Neural cell (in vitro differentiated cells): ENCODE measurements at regions not wholly inside any gene's neighbourhood (a gene's known extent, or its start where the extent isn't known, plus 50 kb on each side); places are given as distances from the start of the nearest gene placed in this dataset.

Source experiments
- H2AFZ ChIP-seq: fragments of 200-600, 300-800 bp; sonication (generic), shearing (Covaris generic); 2 replicates; pipeline ENCODE4 v1.6.0; 2014; ENCODE audit warnings: low read depth, mild to moderate bottlenecking, antibody characterized with exemption, low read length, moderate library complexity
- H3F3A ChIP-seq: fragments of 200-600 bp; shearing (Covaris generic); 2 replicates; pipeline ENCODE4 v1.6.1; 2016; ENCODE audit warnings: mild to moderate bottlenecking, moderate library complexity, mixed read lengths, antibody characterized with exemption, low read length; ENCODE audit not compliant: insufficient read depth, poor library complexity, severe bottlenecking
- H3K27ac ChIP-seq: fragments of 200-600, 300-800 bp; sonication (generic), shearing (Covaris generic); 2 replicates; pipeline ENCODE4 v1.5.1; 2014; ENCODE audit warnings: mild to moderate bottlenecking, low read length, moderate library complexity
- H3K27me3 ChIP-seq: fragments of 300-800, 200-600 bp; sonication (generic), shearing (Covaris generic); 2 replicates; pipeline ENCODE4 v1.6.0; 2014; ENCODE audit warnings: mild to moderate bottlenecking, low read depth, low read length, moderate library complexity; ENCODE audit not compliant: insufficient read depth
- H3K36me3 ChIP-seq: fragments of 300-800, 200-600 bp; sonication (generic), shearing (Covaris generic); 2 replicates; pipeline ENCODE4 v1.5.1; 2014; ENCODE audit warnings: mild to moderate bottlenecking, antibody characterized with exemption, low read length, moderate library complexity; ENCODE audit not compliant: insufficient read depth
- H3K4me2 ChIP-seq: fragments of 300-800, 200-600 bp; sonication (generic), shearing (Covaris generic); 2 replicates; pipeline ENCODE4 v1.6.0; 2014; ENCODE audit warnings: mild to moderate bottlenecking, low read length
- H3K4me3 ChIP-seq: fragments of 300-800, 200-600 bp; sonication (generic), shearing (Covaris generic); 2 replicates; pipeline ENCODE4 v1.5.1; 2014; ENCODE audit warnings: mild to moderate bottlenecking, low read length, moderate library complexity
- H3K79me2 ChIP-seq: fragments of 200-600 bp; shearing (Covaris generic); replicated peaks from 2 replicates; pipeline ENCODE4 v1.6.0; 2014; ENCODE audit warnings: mild to moderate bottlenecking, low read length, moderate library complexity; ENCODE audit not compliant: insufficient read depth
- H3K9ac ChIP-seq: fragments of 300-800, 200-600 bp; sonication (generic), shearing (Covaris generic); 2 replicates; pipeline ENCODE4 v1.6.1; 2016; ENCODE audit warnings: mild to moderate bottlenecking, low read length, mixed read lengths
- H3K9me2 ChIP-seq: fragments of 200-600 bp; shearing (Covaris generic); 2 replicates; pipeline ENCODE4 v1.6.1; 2016; ENCODE audit warnings: mild to moderate bottlenecking, low read length, mixed read lengths; ENCODE audit not compliant: insufficient read depth
- H3K9me3 ChIP-seq: fragments of 200-600, 300-800 bp; sonication (generic), shearing (Covaris generic); 2 replicates; pipeline ENCODE4 v1.6.1; 2016; ENCODE audit warnings: mild to moderate bottlenecking, mixed run types, low read length, moderate library complexity, mixed read lengths
- H4K20me1 ChIP-seq: fragments of 200-600 bp; shearing (Covaris generic); 2 replicates; pipeline ENCODE4 v1.6.1; 2016; ENCODE audit warnings: mild to moderate bottlenecking, mixed run types; ENCODE audit not compliant: insufficient read depth
- CTCF ChIP-seq: fragments of 450-650 bp; IDR thresholded peaks from 2 replicates; pipeline ENCODE4 v1.5.1; 2014; ENCODE audit warnings: antibody characterized with exemption, mild to moderate bottlenecking, moderate library complexity; ENCODE audit not compliant: poor library complexity, severe bottlenecking
- EP300 ChIP-seq: fragments of 450-650 bp; conservative IDR thresholded peaks from 2 replicates; pipeline ENCODE4 v1.6.1; 2014; ENCODE audit warnings: antibody characterized with exemption, mild to moderate bottlenecking, moderate library complexity; ENCODE audit not compliant: poor library complexity, severe bottlenecking
- EZH2 ChIP-seq: fragments of 200-600, 300-800 bp; shearing (Covaris generic), sonication (generic); IDR thresholded peaks from 2 replicates; pipeline ENCODE4 v1.6.1; 2014; ENCODE audit warnings: antibody characterized with exemption, low read length, borderline replicate concordance, mild to moderate bottlenecking; ENCODE audit not compliant: insufficient read depth, poor library complexity, severe bottlenecking
- MXI1 ChIP-seq: fragments of 450-650 bp; conservative IDR thresholded peaks from 2 replicates; pipeline ENCODE4 v1.6.1; 2014; ENCODE audit warnings: antibody characterized with exemption, mild to moderate bottlenecking; ENCODE audit not compliant: poor library complexity, severe bottlenecking
- POLR2AphosphoS5 ChIP-seq: IDR thresholded peaks from 2 replicates; pipeline ENCODE4 v1.6.1; 2012
- RAD21 ChIP-seq: fragments of 450-650 bp; conservative IDR thresholded peaks from 2 replicates; pipeline ENCODE4 v1.6.1; 2014; ENCODE audit warnings: antibody characterized with exemption, mild to moderate bottlenecking, moderate library complexity
- SMC3 ChIP-seq: fragments of 450-650 bp; conservative IDR thresholded peaks from 2 replicates; pipeline ENCODE4 v1.6.1; 2014; ENCODE audit warnings: antibody characterized with exemption, mild to moderate bottlenecking, moderate library complexity; ENCODE audit not compliant: poor library complexity
- TAF1 ChIP-seq: IDR thresholded peaks from 2 replicates; pipeline ENCODE4 v1.6.1; 2012; ENCODE audit warnings: low read depth
- TF ChIP-seq, protein P1 (sequence below): IDR thresholded peaks from 2 replicates; pipeline ENCODE4 v1.6.1; 2012; ENCODE audit warnings: borderline replicate concordance

- H3K9me3 ChIP-seq = no peaks in the 10 kb centered on the region
- no peaks in the 10 kb centered on the region for H3F3A ChIP-seq
- H3K9ac ChIP-seq = no peak overlapping the region
- no peaks in the 10 kb centered on the region for H4K20me1 ChIP-seq
- no peaks in the 10 kb centered on the region for H3K36me3 ChIP-seq
- H3K79me2 ChIP-seq = no peaks in the 10 kb centered on the region
- no peaks in the 10 kb centered on the region for H3K27me3 ChIP-seq
- no peak overlapping the region for H3K4me2 ChIP-seq
- TF ChIP-seq SMC3 (no peak), EZH2 (no peak), EP300 (no peak), MXI1 (no peak), CTCF (no peak), RAD21 (no peak), POLR2AphosphoS5 (no peak), TAF1 (no peak)
- TF ChIP-seq, protein P1, sequence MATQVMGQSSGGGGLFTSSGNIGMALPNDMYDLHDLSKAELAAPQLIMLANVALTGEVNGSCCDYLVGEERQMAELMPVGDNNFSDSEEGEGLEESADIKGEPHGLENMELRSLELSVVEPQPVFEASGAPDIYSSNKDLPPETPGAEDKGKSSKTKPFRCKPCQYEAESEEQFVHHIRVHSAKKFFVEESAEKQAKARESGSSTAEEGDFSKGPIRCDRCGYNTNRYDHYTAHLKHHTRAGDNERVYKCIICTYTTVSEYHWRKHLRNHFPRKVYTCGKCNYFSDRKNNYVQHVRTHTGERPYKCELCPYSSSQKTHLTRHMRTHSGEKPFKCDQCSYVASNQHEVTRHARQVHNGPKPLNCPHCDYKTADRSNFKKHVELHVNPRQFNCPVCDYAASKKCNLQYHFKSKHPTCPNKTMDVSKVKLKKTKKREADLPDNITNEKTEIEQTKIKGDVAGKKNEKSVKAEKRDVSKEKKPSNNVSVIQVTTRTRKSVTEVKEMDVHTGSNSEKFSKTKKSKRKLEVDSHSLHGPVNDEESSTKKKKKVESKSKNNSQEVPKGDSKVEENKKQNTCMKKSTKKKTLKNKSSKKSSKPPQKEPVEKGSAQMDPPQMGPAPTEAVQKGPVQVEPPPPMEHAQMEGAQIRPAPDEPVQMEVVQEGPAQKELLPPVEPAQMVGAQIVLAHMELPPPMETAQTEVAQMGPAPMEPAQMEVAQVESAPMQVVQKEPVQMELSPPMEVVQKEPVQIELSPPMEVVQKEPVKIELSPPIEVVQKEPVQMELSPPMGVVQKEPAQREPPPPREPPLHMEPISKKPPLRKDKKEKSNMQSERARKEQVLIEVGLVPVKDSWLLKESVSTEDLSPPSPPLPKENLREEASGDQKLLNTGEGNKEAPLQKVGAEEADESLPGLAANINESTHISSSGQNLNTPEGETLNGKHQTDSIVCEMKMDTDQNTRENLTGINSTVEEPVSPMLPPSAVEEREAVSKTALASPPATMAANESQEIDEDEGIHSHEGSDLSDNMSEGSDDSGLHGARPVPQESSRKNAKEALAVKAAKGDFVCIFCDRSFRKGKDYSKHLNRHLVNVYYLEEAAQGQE = no peak
- H2AFZ ChIP-seq = no peak overlapping the region
- no peak overlapping the region for H3K4me3 ChIP-seq
- H3K27ac ChIP-seq = no peak overlapping the region
- H3K9me2 ChIP-seq = no peaks in the 10 kb centered on the region
Observed at GRCh38 chr11:109205312-109205711, 216.7 kb upstream of the C11orf87 start.

DNA sequence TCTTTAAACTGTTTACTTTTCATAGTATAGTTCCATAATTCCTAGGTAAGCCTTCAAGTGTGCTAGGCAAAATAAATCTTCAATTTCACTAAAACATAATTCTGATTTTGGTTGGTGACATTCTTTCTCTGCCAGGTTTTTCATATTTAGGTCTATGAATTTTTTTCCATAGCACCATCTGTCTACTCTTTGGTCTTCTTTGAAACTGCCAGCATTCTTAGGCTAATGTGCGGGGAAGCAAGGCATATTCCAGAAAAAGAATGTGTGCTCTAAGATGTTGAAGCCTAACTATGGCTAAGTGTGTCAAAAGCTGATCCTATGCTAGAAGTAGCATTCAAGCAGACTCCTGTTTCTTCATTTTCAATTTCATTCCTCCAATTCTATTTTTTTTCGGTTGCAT is 213.9 kb upstream of the C11orf87 start:
- Histone ChIP-seq H3K9me3 (no peaks in the 10 kb centered on the region), H3K4me3 (no peak overlapping the region), H3K79me2 (no peaks in the 10 kb centered on the region), H3K27me3 (no peaks in the 10 kb centered on the region), H3K9me2 (no peaks in the 10 kb centered on the region), H3K9ac (no peak overlapping the region), H3F3A (no peaks in the 10 kb centered on the region), H3K4me2 (no peak overlapping the region), H3K36me3 (no peaks in the 10 kb centered on the region), H3K27ac (no peak overlapping the region), H4K20me1 (no peaks in the 10 kb centered on the region), H2AFZ (no peak overlapping the region)
- TF ChIP-seq, protein P1 = no peak
- TF ChIP-seq TAF1 (no peak), SMC3 (no peak), CTCF (no peak), EP300 (no peak), RAD21 (no peak), EZH2 (no peak), POLR2AphosphoS5 (no peak), MXI1 (no peak)
